ENCODE measurements at regions not wholly inside any gene's neighbourhood (a gene's known extent, or its start where the extent isn't known, plus 50 kb on each side); places are given as distances from the start of the nearest gene placed in this dataset.

DNA sequence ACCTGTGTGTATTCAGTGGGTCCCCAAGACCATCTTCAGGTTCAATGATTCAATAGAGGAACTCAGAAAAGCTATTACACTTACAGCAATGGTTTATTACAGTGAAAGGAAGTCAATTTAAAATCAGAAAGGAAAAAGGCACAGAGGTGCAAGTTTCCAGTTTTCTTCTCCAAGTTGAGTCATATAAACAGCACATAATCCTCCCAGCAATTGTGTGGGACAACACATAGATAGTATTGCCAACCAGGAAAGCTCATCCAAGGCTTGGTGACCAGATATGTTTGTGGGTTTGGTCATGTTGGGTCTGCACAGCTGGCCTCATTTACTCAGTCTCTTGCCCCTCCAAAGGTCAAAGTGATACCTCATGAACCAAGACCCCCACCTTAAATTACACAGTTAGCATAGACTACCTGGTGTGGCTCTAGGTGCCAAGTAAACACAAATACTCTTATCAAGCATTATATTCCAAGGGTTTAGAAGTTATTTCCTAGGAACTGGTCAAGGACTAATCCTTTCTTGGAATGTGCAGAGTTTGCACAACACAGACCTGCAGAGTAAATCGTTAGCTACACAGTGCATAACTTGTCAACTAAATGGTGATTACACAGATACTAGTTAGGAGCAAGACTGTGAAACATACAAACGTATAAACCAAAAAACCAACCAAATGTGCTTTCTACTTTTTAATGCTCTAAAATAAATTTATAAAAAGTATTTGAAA is 777.3 kb downstream of the PCDH18 start:
- TF ChIP-seq, protein P1, sequence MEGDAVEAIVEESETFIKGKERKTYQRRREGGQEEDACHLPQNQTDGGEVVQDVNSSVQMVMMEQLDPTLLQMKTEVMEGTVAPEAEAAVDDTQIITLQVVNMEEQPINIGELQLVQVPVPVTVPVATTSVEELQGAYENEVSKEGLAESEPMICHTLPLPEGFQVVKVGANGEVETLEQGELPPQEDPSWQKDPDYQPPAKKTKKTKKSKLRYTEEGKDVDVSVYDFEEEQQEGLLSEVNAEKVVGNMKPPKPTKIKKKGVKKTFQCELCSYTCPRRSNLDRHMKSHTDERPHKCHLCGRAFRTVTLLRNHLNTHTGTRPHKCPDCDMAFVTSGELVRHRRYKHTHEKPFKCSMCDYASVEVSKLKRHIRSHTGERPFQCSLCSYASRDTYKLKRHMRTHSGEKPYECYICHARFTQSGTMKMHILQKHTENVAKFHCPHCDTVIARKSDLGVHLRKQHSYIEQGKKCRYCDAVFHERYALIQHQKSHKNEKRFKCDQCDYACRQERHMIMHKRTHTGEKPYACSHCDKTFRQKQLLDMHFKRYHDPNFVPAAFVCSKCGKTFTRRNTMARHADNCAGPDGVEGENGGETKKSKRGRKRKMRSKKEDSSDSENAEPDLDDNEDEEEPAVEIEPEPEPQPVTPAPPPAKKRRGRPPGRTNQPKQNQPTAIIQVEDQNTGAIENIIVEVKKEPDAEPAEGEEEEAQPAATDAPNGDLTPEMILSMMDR (IDR thresholded peaks at IDR 0.05) = no peak
- TF ChIP-seq POLR2A (IDR thresholded peaks at IDR 0.05) (no peak), POLR2AphosphoS5 (IDR thresholded peaks at IDR 0.05; ENCODE audit: insufficient read depth in 1 of 2, low read depth in 1 of 2) (no peak)

Data from vagina (tissue), 2 donors.